Panc1 (cell line): ENCODE measurements at regions not wholly inside any gene's neighbourhood (a gene's known extent, or its start where the extent isn't known, plus 50 kb on each side); places are given as distances from the start of the nearest gene placed in this dataset.

ENCODE experiments used
- ATAC-seq: fragments of 200-7000 bp; cut with Tn5 transposase; 2 replicates; pipeline ENCODE4 v1.9.1; 2020; ENCODE audit warnings: mild to moderate bottlenecking, moderate library complexity
- BruUV-seq: library from RNA; stranded (reverse); fragments of 400-500 nt; replicated peaks from 2 replicates; lab custom pipeline; 2021; lab: Mats Ljungman, UMichigan
- CTCF ChIA-PET: fragments of 300-600 bp; sonication (Branson Sonifier 250); formaldehyde crosslinking; loops from one replicate; lab custom pipeline; 2022; ENCODE audit warnings: antibody characterized with exemption; lab: Charles Lee
- POLR2A ChIA-PET: fragments of 300-600 bp; sonication (Branson Sonifier 250); formaldehyde crosslinking; loops from one replicate; lab custom pipeline; 2022; ENCODE audit warnings: antibody characterized with exemption; lab: Charles Lee
- DNase-seq: peaks from one replicate; pipeline ENCODE4 v3.0.0-alpha.2; 2010; ENCODE audit warnings: low read depth, low spot score
- H3K27ac ChIP-seq: 2 replicates; pipeline ENCODE4 v1.5.1; 2011; ENCODE audit warnings: mild to moderate bottlenecking, low read length, inconsistent platforms
- H3K27me3 ChIP-seq: fragments of 200-500 bp; sonication (Bioruptor generic); 2 replicates; pipeline ENCODE4 v1.6.0; 2014; ENCODE audit warnings: low read length, inconsistent platforms; ENCODE audit not compliant: control insufficient read depth, insufficient read depth
- H3K36me3 ChIP-seq: fragments of 200-500 bp; sonication (Bioruptor generic); 2 replicates; pipeline ENCODE4 v1.5.1; 2014; ENCODE audit warnings: inconsistent platforms, mild to moderate bottlenecking, low read length, moderate library complexity; ENCODE audit not compliant: control insufficient read depth, insufficient read depth
- H3K4me1 ChIP-seq: 2 replicates; pipeline ENCODE4 v1.5.1; 2011; ENCODE audit warnings: inconsistent platforms, mild to moderate bottlenecking, low read length, moderate library complexity; ENCODE audit not compliant: control insufficient read depth, insufficient read depth
- H3K4me3 ChIP-seq, 2 experiments: 2 replicates each; pipeline ENCODE4 v1.5.1; 2011 to 2012; ENCODE audit warnings: low read depth in 2 of 2, low read length in 2 of 2, mild to moderate bottlenecking in 2 of 2, inconsistent platforms in 1 of 2, moderate library complexity in 1 of 2
- H3K9me3 ChIP-seq: fragments of 200-500 bp; sonication (Bioruptor generic); 2 replicates; pipeline ENCODE4 v1.5.1; 2014; ENCODE audit warnings: low read depth, mild to moderate bottlenecking, inconsistent platforms, low read length, moderate library complexity; ENCODE audit not compliant: control insufficient read depth, insufficient read depth
- CTCF ChIP-seq: fragments of 450-650 bp; IDR thresholded peaks from 2 replicates; pipeline ENCODE4 v1.5.1; 2017; ENCODE audit warnings: mild to moderate bottlenecking
- POLR2AphosphoS5 ChIP-seq: IDR thresholded peaks from 2 replicates; pipeline ENCODE4 v1.6.1; 2012; ENCODE audit warnings: mild to moderate bottlenecking, low read depth, low read length, moderate library complexity
- REST ChIP-seq, 2 experiments: IDR thresholded peaks; 2 replicates each; pipeline ENCODE4 v1.6.1; 2011 to 2012; ENCODE audit warnings: low read depth in 2 of 2, control low read depth in 1 of 2, low read length in 1 of 2, mild to moderate bottlenecking in 1 of 2, moderate library complexity in 1 of 2; ENCODE audit not compliant: insufficient read depth in 1 of 2
- SIN3A ChIP-seq: IDR thresholded peaks from 2 replicates; pipeline ENCODE4 v1.6.1; 2012; ENCODE audit warnings: low read depth, mild to moderate bottlenecking, low read length, moderate library complexity, borderline replicate concordance; ENCODE audit not compliant: insufficient read depth
- TCF7L2 ChIP-seq: IDR thresholded peaks from 2 replicates; pipeline ENCODE4 v1.6.1; 2011; ENCODE audit warnings: mild to moderate bottlenecking, low read depth, low read length, inconsistent platforms
- in situ Hi-C: cut with HindIII; loops from 2 replicates; pipeline ENCODE4 v1.10.0; 2016; ENCODE audit warnings: low sequenced_read_pairs, low pct_unique_long_range_greater_than_20kb
- intact Hi-C: fragments of 100-400 bp; cut with micrococcal nuclease; formaldehyde crosslinking; loops from one replicate; pipeline ENCODE4 v1.10.0; 2022; ENCODE audit not compliant: unreplicated experiment

GRCh38 chr22:26907366-26907765 lies 250.0 kb downstream of the MIAT start:
- intact Hi-C loops: no loop called here
- Histone ChIP-seq H3K36me3 (no peaks in the 10 kb centered on the region), H3K4me1 (no peaks in the 10 kb centered on the region), H3K4me3 (no peak overlapping the region), H3K27me3 (no peaks in the 10 kb centered on the region; the same call in 1 of the 2 replicates), H3K9me3 (no peaks in the 10 kb centered on the region), H3K27ac (no peak overlapping the region)
- no TSS peak for BruUV-seq
- CTCF ChIA-PET: interaction anchor here (0.6 kb wide), 1 partner anchor 674 kb away, joined by 3 read pairs; no protein-coding TSS in a partner anchor
- in situ Hi-C loops: no loop called here
- DNase-seq: no peak
- no peak for ATAC-seq
- TF ChIP-seq CTCF: no peak
- TF ChIP-seq POLR2AphosphoS5: no peak
- TF ChIP-seq REST (IDR thresholded peaks at IDR 0.05; ENCODE audit: insufficient read depth in 1 of 2, low read depth in 2 of 2, low read length in 1 of 2): no peak
- no peak for TF ChIP-seq TCF7L2
- no peak for TF ChIP-seq SIN3A
- POLR2A ChIA-PET: no interaction called here

- BruUV-seq: no TSS peak
Observed at GRCh38 chr22:26910845-26911244, 253.5 kb downstream of the MIAT start.

GRCh38 chr22:26912655-26913345 lies 255.4 kb downstream of the MIAT start:
- Histone ChIP-seq H3K27ac (no peak overlapping the region), H3K27me3 (no peaks in the 10 kb centered on the region; the same call in 1 of the 2 replicates), H3K4me3 (no peak overlapping the region), H3K9me3 (no peaks in the 10 kb centered on the region), H3K4me1 (no peaks in the 10 kb centered on the region), H3K36me3 (no peaks in the 10 kb centered on the region)
- ChIA-PET CTCF (no interaction called here), POLR2A (interaction anchor here (0.5 kb wide), 1 partner anchor 18 kb away, joined by 4 read pairs; no protein-coding TSS in a partner anchor)
- DNase-seq: no peak
- in situ Hi-C loops (no loop called here), intact Hi-C loops (no loop called here)
- BruUV-seq: no TSS peak
- no peak for ATAC-seq
- no peak for TF ChIP-seq POLR2AphosphoS5

More at GRCh38 chr22:26910845-26911244, 253.5 kb downstream of the MIAT start:
- Histone ChIP-seq H3K9me3 (no peaks in the 10 kb centered on the region), H3K4me1 (no peaks in the 10 kb centered on the region), H3K27ac (no peak overlapping the region), H3K36me3 (no peaks in the 10 kb centered on the region), H3K27me3 (no peaks in the 10 kb centered on the region; the same call in 1 of the 2 replicates), H3K4me3 (no peak overlapping the region)
- DNase-seq (no peak), ATAC-seq (no peak)
- in situ Hi-C loops: no loop called here
- POLR2A ChIA-PET: no interaction called here
- CTCF ChIA-PET: no interaction called here
- intact Hi-C loops: no loop called here
- no peak for TF ChIP-seq TCF7L2
- TF ChIP-seq POLR2AphosphoS5: no peak
- no peak for TF ChIP-seq SIN3A
